GM19455 (cell line): ENCODE measurements at regions not wholly inside any gene's neighbourhood (a gene's known extent, or its start where the extent isn't known, plus 50 kb on each side); places are given as distances from the start of the nearest gene placed in this dataset.

Experiments used
- ATAC-seq: cut with Tn5 transposase; IDR thresholded peaks from one replicate; pipeline ENCODE4 v1.9.1; 2021; ENCODE audit not compliant: unreplicated experiment

GRCh38 chr10:10207538-10207937 is 810.1 kb upstream of the CELF2 start:
- no peak for ATAC-seq

- ATAC-seq, result no peak
Observed at GRCh38 chr10:10208196-10208595, 809.5 kb upstream of the CELF2 start.

- no peak for ATAC-seq
Observed at GRCh38 chr10:10209167-10209566, 808.5 kb upstream of the CELF2 start.

- no peak for ATAC-seq
Observed at GRCh38 chr10:10211409-10211808, 806.3 kb upstream of the CELF2 start.

GRCh38 chr10:10213237-10213636 is 804.4 kb upstream of the CELF2 start:
- no peak for ATAC-seq

- no peak for ATAC-seq
Observed at GRCh38 chr10:10222304-10222841, 795.3 kb upstream of the CELF2 start.

- no peak for ATAC-seq
Observed at GRCh38 chr10:10223131-10223530, 794.5 kb upstream of the CELF2 start.

GRCh38 chr10:10225136-10225676 is 792.5 kb upstream of the CELF2 start:
- no peak for ATAC-seq

GRCh38 chr10:10233229-10233628 is 784.4 kb upstream of the CELF2 start:
- no peak for ATAC-seq

- no peak for ATAC-seq
Observed at GRCh38 chr10:10235003-10235402, 782.7 kb upstream of the CELF2 start.

GRCh38 chr10:10247585-10247984 is 770.1 kb upstream of the CELF2 start:
- ATAC-seq, result no peak

- ATAC-seq, result no peak
Observed at GRCh38 chr10:10256860-10257259, 760.8 kb upstream of the CELF2 start.

- no peak for ATAC-seq
Observed at GRCh38 chr10:10259013-10259412, 758.7 kb upstream of the CELF2 start.

- ATAC-seq, result no peak
Observed at GRCh38 chr10:10270126-10271050, 747.3 kb upstream of the CELF2 start.

GRCh38 chr10:10271639-10272192 is 746.0 kb upstream of the CELF2 start:
- no peak for ATAC-seq

GRCh38 chr10:10273661-10274060 is 744.0 kb upstream of the CELF2 start:
- no peak for ATAC-seq

GRCh38 chr10:10279906-10280305 is 737.8 kb upstream of the CELF2 start:
- no peak for ATAC-seq

GRCh38 chr10:10292501-10292900 is 725.2 kb upstream of the CELF2 start:
- no peak for ATAC-seq

GRCh38 chr10:10293041-10293440 is 724.6 kb upstream of the CELF2 start:
- no peak for ATAC-seq

- ATAC-seq, result no peak
Observed at GRCh38 chr10:10293481-10293951, 724.2 kb upstream of the CELF2 start.

- ATAC-seq, result no peak
Observed at GRCh38 chr10:10294184-10294880, 723.3 kb upstream of the CELF2 start.
